NCI-H146 (cell line): ENCODE measurements at regions not wholly inside any gene's neighbourhood (a gene's known extent, or its start where the extent isn't known, plus 50 kb on each side); places are given as distances from the start of the nearest gene placed in this dataset.
"Not testable (repeated sequence)": the region's sequence is repeated elsewhere in the genome, so short reads cannot be mapped to it uniquely, and the experiment has no call there.

Experiments used
- DNase-seq: peaks from one replicate; lab custom pipeline; 2025; lab: John Stamatoyannopoulos, UW

DNA sequence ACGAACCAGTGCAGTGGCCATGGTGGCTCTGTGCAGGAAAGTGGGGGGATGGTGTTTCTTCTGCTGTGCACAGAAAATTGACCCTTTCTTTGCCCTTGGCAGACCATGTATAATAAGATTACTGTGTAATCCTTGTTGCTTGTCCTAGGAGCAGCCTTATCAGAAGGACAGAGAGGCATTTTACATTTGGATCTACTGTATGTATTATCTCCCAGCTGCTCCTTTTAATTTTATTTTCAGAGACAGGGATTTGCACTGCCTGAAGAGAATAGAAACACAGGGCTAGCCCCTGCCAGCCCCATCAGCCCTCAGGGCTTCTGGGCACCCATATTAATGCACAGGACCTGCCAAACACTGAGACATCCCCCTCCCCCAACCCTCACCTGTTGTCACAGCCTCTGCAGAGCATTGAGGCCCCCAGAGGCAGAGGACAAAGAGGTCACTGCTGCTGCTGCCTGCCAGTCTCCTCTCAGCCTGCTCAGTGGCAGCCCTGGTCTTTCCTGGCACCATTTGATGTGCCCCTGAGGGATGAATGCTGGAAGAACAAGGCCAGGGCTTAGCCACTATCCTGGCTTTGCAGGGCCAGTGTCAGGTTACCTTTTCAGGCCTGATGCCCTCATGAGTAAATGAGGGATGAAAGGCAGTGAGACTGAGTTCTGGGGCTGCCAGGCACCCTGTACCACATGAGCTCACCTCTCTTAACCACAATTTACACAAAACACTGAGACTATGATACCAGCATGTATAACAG, 533.4 kb downstream of the NTRK3 start:
- no peak for DNase-seq

GRCh38 chr15:87720235-87720634, 536.3 kb downstream of the NTRK3 start:
- no peak for DNase-seq

DNA sequence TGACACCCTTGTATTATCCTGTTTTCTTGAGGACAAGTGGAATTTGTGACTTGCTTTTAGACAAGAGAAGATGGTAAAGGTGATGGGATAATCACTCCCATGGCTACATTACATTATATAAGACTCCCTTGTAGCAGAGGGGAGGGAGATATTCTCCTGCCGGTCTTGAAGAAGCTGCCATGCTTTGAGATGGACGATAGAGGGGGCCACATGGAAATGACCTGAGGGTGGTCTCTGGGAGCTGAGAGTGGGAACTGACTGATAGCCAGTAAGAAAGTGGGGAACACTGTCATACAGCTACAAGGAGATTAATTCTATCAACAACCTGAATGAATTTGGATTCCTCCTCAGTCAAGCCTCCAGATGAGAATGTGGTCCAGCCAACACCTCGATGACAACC, 540.1 kb downstream of the NTRK3 start:
- no peak for DNase-seq

DNA sequence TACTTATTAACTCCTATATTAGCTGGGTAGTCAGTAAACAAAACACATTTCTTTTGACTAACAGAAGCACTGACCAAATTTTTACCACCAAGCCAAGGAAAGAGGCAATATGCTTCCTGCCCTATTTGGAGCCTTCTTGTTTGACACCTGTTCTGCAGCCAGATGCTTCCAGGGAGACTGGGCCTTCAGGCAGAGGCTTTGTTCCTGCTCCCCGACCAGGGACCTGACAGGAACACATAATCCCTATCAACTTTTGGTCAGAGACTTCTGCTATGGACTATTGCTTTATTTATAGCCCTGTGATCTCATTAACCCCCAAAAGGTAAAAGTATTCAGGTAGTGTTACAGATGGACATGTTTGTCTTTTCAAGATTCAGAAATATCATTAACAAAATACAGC, 541.3 kb downstream of the NTRK3 start:
- no peak for DNase-seq

DNA sequence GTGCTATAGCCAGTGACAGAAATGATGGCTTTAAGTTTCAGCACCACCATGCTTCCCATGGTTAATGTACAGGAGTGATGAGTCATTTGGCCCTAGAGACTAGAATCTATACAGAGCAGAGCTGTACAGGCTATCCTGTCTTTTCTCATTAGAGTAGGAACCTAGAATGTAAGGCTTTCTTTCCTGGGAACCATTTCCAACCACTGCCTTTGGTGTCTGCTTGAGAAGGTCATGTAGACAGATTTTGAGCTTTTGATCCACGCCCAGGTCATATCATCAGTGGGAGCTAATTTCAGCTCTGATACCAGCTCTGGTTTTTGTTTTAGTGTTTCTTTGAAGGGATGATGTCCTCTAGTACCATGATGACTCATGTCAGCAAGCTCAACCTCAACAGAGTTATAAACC, 543.1 kb downstream of the NTRK3 start:
- DNase-seq: no peak

GRCh38 chr15:87712211-87712610, 544.3 kb downstream of the NTRK3 start:
- no peak for DNase-seq

DNA sequence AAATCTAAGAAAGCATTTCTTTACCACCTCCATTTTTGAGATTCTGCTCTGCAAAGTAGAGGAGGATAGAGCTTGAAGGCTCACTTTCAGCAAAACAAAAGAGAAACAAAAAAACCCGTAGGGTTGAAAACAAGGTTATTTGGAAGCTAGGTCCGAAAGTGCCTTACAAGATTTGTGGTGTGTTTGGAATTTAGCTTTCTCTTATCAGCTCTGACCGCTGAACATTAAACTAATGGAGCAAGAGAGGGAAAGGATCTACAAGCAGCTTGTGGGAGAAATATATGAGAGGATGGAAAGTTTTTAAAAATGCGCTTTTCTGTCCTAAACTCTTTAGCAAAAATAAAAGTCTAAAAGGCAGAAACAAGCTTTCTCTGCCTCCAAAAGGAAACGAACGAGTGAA, 545.5 kb downstream of the NTRK3 start:
- no peak for DNase-seq

- DNase-seq: no peak
These were observed 546.1 kb downstream of the NTRK3 start for GRCh38 chr15:87710406-87710805.

DNA sequence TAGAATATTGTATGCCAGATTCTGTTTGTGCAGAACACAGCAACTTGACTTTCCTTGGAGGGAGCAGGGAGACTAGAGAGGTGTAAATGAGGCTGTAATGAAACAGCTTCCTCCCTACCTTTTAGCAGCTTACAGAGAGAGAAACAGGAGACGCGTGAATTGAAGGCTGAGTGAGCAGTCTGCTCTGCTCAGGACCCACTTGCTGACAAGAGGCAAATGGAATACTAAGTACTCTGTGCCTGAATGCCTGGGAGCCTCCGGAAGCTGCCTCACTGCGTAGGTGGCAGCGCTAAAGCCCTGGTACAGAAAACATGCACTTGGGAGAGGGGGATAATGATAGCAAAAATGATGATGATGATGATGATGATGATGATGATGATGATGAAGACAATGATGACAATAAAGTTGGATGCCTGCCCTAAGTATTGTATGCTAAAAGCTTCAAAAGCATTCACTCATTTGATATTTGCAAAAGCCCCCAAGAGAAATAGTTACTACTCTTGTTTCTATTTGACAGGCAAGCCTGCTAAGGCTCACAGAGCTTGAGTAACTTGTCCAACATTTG, 548.9 kb downstream of the NTRK3 start:
- DNase-seq: no peak

DNA sequence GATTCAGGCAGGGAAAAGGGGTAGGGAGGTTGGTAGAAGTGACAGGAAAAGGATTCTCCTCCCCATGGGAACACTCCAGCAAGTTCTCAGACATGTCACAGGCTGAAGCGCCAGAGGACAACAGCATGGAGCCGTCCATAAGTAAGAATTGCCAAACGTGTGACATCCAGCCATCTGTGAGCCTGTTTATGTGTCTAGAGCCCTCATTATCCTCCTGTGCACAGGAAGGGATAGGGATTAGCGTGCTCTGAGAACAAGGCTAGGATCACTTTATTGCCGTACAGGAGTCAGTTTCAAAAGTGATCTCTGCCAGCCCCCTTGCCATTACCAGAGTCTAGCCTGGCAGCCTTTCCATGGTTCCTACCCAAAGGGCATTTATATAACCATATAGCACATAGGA, 549.5 kb downstream of the NTRK3 start:
- DNase-seq: no peak

GRCh38 chr15:87706001-87706400, 550.5 kb downstream of the NTRK3 start:
- DNase-seq: no peak

- DNase-seq: no peak
These were observed 552.3 kb downstream of the NTRK3 start for GRCh38 chr15:87704276-87704675.

DNA sequence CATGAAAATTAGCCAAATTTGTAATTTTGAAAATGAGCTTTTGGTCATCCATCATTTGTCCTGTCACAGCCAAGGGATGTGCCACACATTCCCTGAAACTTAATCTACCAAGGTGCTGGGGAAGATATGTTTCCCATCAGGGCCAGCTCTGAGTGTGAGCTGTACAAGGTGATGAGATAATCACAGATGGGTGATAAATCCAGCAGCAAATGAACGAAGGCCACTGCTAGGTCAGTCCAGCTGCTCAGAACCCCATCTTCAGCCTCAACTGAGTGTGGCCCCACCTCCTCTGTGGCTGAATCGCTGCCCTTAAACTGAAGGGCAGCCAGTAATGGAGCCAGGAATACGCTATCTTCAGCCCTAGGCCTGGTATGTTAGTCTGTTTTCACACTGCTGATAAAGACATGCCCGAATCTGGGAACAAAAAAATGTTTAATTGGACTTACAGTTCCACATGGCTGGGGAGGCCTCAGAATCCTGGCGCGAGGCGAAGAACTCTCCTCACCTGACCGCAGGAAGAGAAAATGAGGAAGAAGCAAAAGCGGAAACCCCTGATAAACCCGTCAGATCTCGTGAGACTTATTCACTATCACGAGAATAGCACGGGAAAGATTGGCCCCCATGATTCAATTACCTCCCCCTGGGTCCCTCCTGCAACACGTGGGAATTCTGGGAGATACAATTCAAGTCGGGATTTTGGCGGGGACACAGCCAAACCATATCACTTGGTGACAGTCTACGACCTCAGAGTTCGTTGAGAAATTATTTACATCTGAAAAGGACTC, 553.0 kb downstream of the NTRK3 start:
- DNase-seq: no peak

- DNase-seq: no peak
These were observed 554.3 kb downstream of the NTRK3 start for GRCh38 chr15:87702270-87702669.

DNA sequence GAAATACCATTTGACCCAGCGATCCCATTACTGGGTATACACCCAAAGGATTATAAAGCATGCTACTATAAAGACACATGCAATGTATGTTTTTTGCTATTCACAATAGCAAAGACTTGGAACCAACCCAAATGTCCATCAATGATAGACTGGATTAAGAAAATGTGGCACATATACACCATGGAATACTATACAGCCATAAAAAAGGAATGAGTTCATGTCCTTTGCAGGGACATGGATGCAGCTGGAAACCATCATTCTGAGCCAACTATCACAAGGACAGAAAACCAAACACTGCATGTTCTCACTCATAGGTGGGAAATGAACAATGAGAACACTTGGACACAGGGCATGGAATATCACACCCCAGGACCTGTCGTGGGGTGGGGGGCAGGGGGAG, 558.1 kb downstream of the NTRK3 start:
- not testable (repeated sequence) for DNase-seq

- DNase-seq: no peak
These were observed 566.8 kb downstream of the NTRK3 start for GRCh38 chr15:87689716-87690115.

GRCh38 chr15:87687523-87687870, 569.0 kb downstream of the NTRK3 start:
- no peak for DNase-seq

DNA sequence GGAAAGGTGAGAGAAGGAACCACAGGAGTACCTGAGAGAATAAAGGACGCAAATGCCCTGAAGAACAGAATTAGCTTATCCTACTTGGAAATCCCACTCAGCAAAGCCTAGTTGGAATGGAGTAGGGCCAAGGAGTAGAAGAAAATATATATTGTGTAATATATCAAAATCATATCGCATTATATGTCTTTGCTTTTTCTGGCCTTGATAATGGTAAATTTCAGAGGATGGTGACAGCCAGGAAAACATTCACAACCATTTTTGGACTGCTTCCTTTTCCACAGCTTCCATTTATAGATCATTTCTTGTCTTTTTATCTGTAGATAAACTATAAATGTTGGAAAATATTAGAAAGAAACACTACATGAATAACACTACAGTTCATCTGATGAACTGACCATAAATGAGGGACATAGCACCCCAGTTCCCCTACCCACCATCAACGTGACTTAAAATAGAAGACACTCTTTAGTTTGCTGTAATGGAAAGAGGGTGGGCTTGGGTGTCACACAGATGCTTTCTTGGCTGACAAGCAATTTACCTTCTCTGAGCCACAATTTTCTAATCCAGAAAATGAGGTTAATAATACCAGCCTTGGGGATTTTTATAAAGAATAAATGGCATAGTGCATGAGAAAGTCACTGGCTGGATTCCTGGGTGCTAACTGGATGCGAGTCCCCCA, 569.6 kb downstream of the NTRK3 start:
- DNase-seq: no peak

- no peak for DNase-seq
These were observed 570.2 kb downstream of the NTRK3 start for GRCh38 chr15:87686339-87686738.

DNA sequence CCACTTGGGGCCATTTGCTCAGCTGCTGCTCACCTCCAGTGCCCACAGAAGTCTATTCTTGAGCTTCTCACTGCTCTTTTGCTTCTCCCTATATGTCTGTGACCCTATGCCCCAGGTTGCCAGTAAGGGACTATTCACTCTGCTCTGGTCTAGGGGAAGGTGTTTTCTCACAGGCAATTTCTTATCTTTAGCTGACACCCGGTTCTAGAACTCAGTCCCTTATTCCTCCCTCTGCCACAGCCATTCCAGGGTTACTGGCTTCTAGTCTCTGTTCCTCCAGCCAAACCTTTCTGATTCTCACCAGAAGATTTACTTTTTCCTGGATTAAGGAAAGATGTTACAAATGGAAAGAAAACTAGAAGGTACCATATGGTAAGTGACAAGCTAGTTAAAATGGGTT, 574.0 kb downstream of the NTRK3 start:
- no peak for DNase-seq

GRCh38 chr15:87681104-87681503, 575.4 kb downstream of the NTRK3 start:
- no peak for DNase-seq

GRCh38 chr15:87680208-87680607, 576.3 kb downstream of the NTRK3 start:
- DNase-seq: no peak

DNA sequence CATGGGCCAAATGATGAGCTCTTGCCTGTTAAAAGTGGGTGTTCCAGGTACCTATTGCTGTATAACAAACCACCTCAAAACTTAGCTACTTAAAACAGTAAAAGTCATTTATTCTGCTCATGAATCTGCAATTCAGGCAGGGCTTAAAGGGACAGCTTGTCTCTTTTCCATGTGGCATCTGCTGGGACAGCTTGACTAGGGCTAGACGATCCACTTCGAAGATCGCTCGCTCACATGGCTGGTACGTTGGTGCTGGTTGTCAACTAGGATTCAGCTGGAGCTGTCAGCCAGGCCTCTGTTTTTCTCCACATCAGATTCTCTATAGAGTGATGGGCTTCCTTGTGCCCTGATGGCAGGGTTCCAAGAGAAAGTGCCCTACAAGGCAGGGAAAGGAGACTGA, 581.3 kb downstream of the NTRK3 start:
- DNase-seq: no peak
